Glutamatergic neuron (in vitro differentiated cells): ENCODE measurements at regions not wholly inside any gene's neighbourhood (a gene's known extent, or its start where the extent isn't known, plus 50 kb on each side); places are given as distances from the start of the nearest gene placed in this dataset.

ENCODE experiments used
- DNase-seq: peaks from one replicate; pipeline ENCODE4 v3.0.0; 2022
- H3K27ac Mint-ChIP-seq: one replicate; pipeline ENCODE4 v1.8.0; 2020; ENCODE audit warnings: mild to moderate bottlenecking, mixed read lengths, inconsistent platforms; ENCODE audit not compliant: unreplicated experiment
- H3K27me3 Mint-ChIP-seq: one replicate; pipeline ENCODE4 v1.8.0; 2020; ENCODE audit warnings: mild to moderate bottlenecking, moderate library complexity, mixed read lengths, inconsistent platforms; ENCODE audit not compliant: unreplicated experiment
- H3K36me3 Mint-ChIP-seq: one replicate; pipeline ENCODE4 v1.8.0; 2020; ENCODE audit warnings: mild to moderate bottlenecking, mixed read lengths, inconsistent platforms; ENCODE audit not compliant: unreplicated experiment
- H3K4me1 Mint-ChIP-seq: one replicate; pipeline ENCODE4 v1.8.0; 2020; ENCODE audit warnings: mild to moderate bottlenecking, low read depth, mixed read lengths, inconsistent platforms; ENCODE audit not compliant: unreplicated experiment
- H3K4me3 Mint-ChIP-seq: one replicate; pipeline ENCODE4 v1.8.0; 2020; ENCODE audit warnings: mild to moderate bottlenecking, mixed read lengths, inconsistent platforms; ENCODE audit not compliant: unreplicated experiment
- H3K9me3 Mint-ChIP-seq: one replicate; pipeline ENCODE4 v1.8.0; 2020; ENCODE audit warnings: mild to moderate bottlenecking, moderate library complexity, mixed read lengths, inconsistent platforms; ENCODE audit not compliant: unreplicated experiment
- CTCF ChIP-seq: fragments of 200-600 bp; sonication (generic); IDR thresholded peaks from one replicate; pipeline ENCODE4 v1.5.0; 2021; ENCODE audit not compliant: partially characterized antibody, unreplicated experiment

DNA sequence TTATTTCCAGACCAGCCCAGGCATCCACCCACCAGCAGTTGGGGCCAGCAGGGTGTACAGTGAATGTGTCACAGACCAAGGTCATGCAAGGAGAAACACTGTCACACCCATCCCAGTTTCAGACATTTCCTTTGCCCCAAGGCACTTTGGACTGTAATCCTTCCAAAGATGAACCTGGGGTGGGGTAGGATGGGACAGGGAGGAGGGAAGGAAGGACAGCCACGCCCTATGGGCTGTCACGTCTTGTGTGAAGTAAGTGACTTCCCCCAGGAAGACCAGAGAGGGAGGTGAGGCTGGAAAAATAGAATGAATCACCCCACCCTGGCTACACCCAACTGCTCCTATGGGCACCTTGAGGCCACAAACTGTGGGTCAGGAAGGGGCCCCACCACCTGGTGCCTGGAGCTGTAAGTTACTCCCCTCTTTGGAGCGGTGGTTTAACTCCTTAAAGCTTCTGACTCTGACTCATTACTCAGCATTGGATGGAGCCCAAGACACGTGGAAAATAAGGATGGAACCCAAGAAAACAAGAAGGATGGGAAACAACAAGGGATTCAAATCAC is 349.9 kb upstream of the KLF3 start:
- Mint-ChIP-seq H3K27ac (no peak overlapping the region), H3K36me3 (peaks cover 5% of the 10 kb centered on the region), H3K4me1 (peaks cover 3% of the 10 kb centered on the region), H3K9me3 (no peaks in the 10 kb centered on the region), H3K4me3 (no peak overlapping the region), H3K27me3 (peaks cover 2% of the 10 kb centered on the region)
- DNase-seq, result no peak
- TF ChIP-seq CTCF, result no peak

GRCh38 chr4:38314663-38315062 is 349.3 kb upstream of the KLF3 start:
- no peak overlapping the region for H3K27ac Mint-ChIP-seq
- no peak overlapping the region for H3K4me3 Mint-ChIP-seq
- H3K36me3 Mint-ChIP-seq, result peaks cover 5% of the 10 kb centered on the region
- no peak for TF ChIP-seq CTCF
- peaks cover 2% of the 10 kb centered on the region for H3K27me3 Mint-ChIP-seq
- DNase-seq, result no peak
- peaks cover 8% of the 10 kb centered on the region for H3K4me1 Mint-ChIP-seq
- no peaks in the 10 kb centered on the region for H3K9me3 Mint-ChIP-seq

- DNase-seq, result no peak
- H3K27me3 Mint-ChIP-seq, result peaks cover 2% of the 10 kb centered on the region
- H3K9me3 Mint-ChIP-seq, result no peaks in the 10 kb centered on the region
- H3K4me3 Mint-ChIP-seq, result no peak overlapping the region
- peaks cover 5% of the 10 kb centered on the region for H3K36me3 Mint-ChIP-seq
- H3K4me1 Mint-ChIP-seq, result peaks cover 8% of the 10 kb centered on the region
- no peak overlapping the region for H3K27ac Mint-ChIP-seq
- TF ChIP-seq CTCF, result no peak
These were observed 348.7 kb upstream of the KLF3 start for GRCh38 chr4:38315286-38315685.

DNA sequence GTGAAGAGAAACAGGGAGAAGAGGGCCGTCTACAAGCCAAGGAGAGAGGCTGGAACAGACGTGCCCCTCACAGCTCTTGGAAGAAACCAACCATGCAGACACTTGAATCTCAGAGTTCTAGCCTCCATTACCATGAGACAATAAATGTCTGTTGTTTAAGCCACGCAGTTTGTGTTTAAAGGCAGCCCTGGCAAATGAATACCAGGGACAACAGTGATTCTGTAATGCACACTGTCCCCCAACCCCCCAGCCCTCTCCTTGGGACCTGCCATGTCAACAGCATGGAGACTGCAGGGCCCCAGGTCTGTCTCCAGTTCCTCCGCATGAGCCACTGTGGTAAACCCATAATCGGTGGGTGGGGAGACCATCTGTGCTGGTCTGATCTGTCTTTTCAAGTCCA is 348.0 kb upstream of the KLF3 start:
- Mint-ChIP-seq H3K36me3 (peaks cover 5% of the 10 kb centered on the region), H3K4me1 (peaks cover 8% of the 10 kb centered on the region), H3K27ac (no peak overlapping the region), H3K9me3 (no peaks in the 10 kb centered on the region), H3K27me3 (peaks cover 6% of the 10 kb centered on the region), H3K4me3 (no peak overlapping the region)
- DNase-seq, result no peak
- TF ChIP-seq CTCF, result no peak

- Mint-ChIP-seq H3K27ac (no peak overlapping the region), H3K4me1 (peaks cover 8% of the 10 kb centered on the region), H3K36me3 (peaks cover 7% of the 10 kb centered on the region), H3K27me3 (peaks cover 9% of the 10 kb centered on the region), H3K9me3 (peaks cover 2% of the 10 kb centered on the region), H3K4me3 (no peak overlapping the region)
- no peak for TF ChIP-seq CTCF
- no peak for DNase-seq
These were observed 346.8 kb upstream of the KLF3 start for GRCh38 chr4:38317041-38317674.
